ENCODE measurements at regions not wholly inside any gene's neighbourhood (a gene's known extent, or its start where the extent isn't known, plus 50 kb on each side); places are given as distances from the start of the nearest gene placed in this dataset.
A peak's percentile ranks its signal among the peaks of the same experiment; 100 is the strongest.

GRCh38 chr5:103667068-103667467 is 104.5 kb upstream of the NUDT12 start:
- TF ChIP-seq EZH2 (IDR thresholded peaks at IDR 0.05; ENCODE audit: borderline replicate concordance, low read depth, low read length, poor library complexity, severe bottlenecking) (no peak), CTCF (conservative IDR thresholded peaks at IDR 0.05; ENCODE audit: low read depth, low read length) (no peak)
- H3K4me3 ChIP-seq (ENCODE audit: low read depth, low read length, poor library complexity, severe bottlenecking) = no peak overlapping the region
- no peaks in the 10 kb centered on the region for H3K27me3 ChIP-seq (replicated peaks; ENCODE audit: insufficient read depth, low read depth, low read length, poor library complexity)
- BruUV-seq (replicated peaks) = no TSS peak
- H3K36me3 ChIP-seq (ENCODE audit: insufficient read depth, low read length, poor library complexity, severe bottlenecking) = no peaks in the 10 kb centered on the region
- CTCF ChIA-PET = no interaction called here
- DNase-seq (ENCODE audit: low spot score) = peak; percentile 7
- POLR2A ChIA-PET (ENCODE audit: low non-redundant PET) = no interaction called here
- H3K9me3 ChIP-seq (ENCODE audit: low read depth, low read length, poor library complexity, severe bottlenecking) = no peaks in the 10 kb centered on the region
- no peak overlapping the region for H3K27ac ChIP-seq (ENCODE audit: low read depth, low read length, poor library complexity, severe bottlenecking)
- intact Hi-C loops (cut with micrococcal nuclease; ENCODE audit: unreplicated experiment) = no loop called here
- H3K4me1 ChIP-seq (ENCODE audit: insufficient read depth, low read length, poor library complexity, severe bottlenecking) = no peaks in the 10 kb centered on the region

- DNase-seq (ENCODE audit: low spot score) = no peak
- H3K4me1 ChIP-seq (ENCODE audit: insufficient read depth, low read length, poor library complexity, severe bottlenecking) = no peaks in the 10 kb centered on the region
- BruUV-seq (replicated peaks) = no TSS peak
- no peaks in the 10 kb centered on the region for H3K27me3 ChIP-seq (replicated peaks; ENCODE audit: insufficient read depth, low read depth, low read length, poor library complexity)
- H3K27ac ChIP-seq (ENCODE audit: low read depth, low read length, poor library complexity, severe bottlenecking) = no peak overlapping the region
- no peaks in the 10 kb centered on the region for H3K9me3 ChIP-seq (ENCODE audit: low read depth, low read length, poor library complexity, severe bottlenecking)
- ChIA-PET POLR2A (ENCODE audit: low non-redundant PET) (no interaction called here), CTCF (no interaction called here)
- intact Hi-C loops (cut with micrococcal nuclease; ENCODE audit: unreplicated experiment) = no loop called here
- TF ChIP-seq EZH2 (IDR thresholded peaks at IDR 0.05; ENCODE audit: borderline replicate concordance, low read depth, low read length, poor library complexity, severe bottlenecking) (no peak), CTCF (conservative IDR thresholded peaks at IDR 0.05; ENCODE audit: low read depth, low read length) (no peak)
- no peak overlapping the region for H3K4me3 ChIP-seq (ENCODE audit: low read depth, low read length, poor library complexity, severe bottlenecking)
- H3K36me3 ChIP-seq (ENCODE audit: insufficient read depth, low read length, poor library complexity, severe bottlenecking) = no peaks in the 10 kb centered on the region
These were observed 94.7 kb upstream of the NUDT12 start for GRCh38 chr5:103657301-103657700.

- H3K27me3 ChIP-seq (replicated peaks; ENCODE audit: insufficient read depth, low read depth, low read length, poor library complexity) = no peaks in the 10 kb centered on the region
- H3K4me3 ChIP-seq (ENCODE audit: low read depth, low read length, poor library complexity, severe bottlenecking) = no peak overlapping the region
- no peaks in the 10 kb centered on the region for H3K9me3 ChIP-seq (ENCODE audit: low read depth, low read length, poor library complexity, severe bottlenecking)
- no TSS peak for BruUV-seq (replicated peaks)
- H3K27ac ChIP-seq (ENCODE audit: low read depth, low read length, poor library complexity, severe bottlenecking) = no peak overlapping the region
- intact Hi-C loops (cut with micrococcal nuclease; ENCODE audit: unreplicated experiment) = no loop called here
- TF ChIP-seq CTCF (conservative IDR thresholded peaks at IDR 0.05; ENCODE audit: low read depth, low read length) (0 out of 2 replicates have a peak, but pooled peaks have one; percentile 23), EZH2 (IDR thresholded peaks at IDR 0.05; ENCODE audit: borderline replicate concordance, low read depth, low read length, poor library complexity, severe bottlenecking) (no peak)
- ChIA-PET POLR2A (ENCODE audit: low non-redundant PET) (no interaction called here), CTCF (no interaction called here)
- no peak for DNase-seq (ENCODE audit: low spot score)
- no peaks in the 10 kb centered on the region for H3K4me1 ChIP-seq (ENCODE audit: insufficient read depth, low read length, poor library complexity, severe bottlenecking)
- no peaks in the 10 kb centered on the region for H3K36me3 ChIP-seq (ENCODE audit: insufficient read depth, low read length, poor library complexity, severe bottlenecking)
These were observed 85.5 kb upstream of the NUDT12 start for GRCh38 chr5:103648086-103648485.

Measured in A673 (cell line).